Large intestine (tissue), 3 donors: ENCODE measurements at regions not wholly inside any gene's neighbourhood (a gene's known extent, or its start where the extent isn't known, plus 50 kb on each side); places are given as distances from the start of the nearest gene placed in this dataset.

Experiments
- DNase-seq, 2 donors: peaks; one replicate each; pipeline versions ENCODE4 v3.0.0 to v3.0.0-alpha.2; 2013
- H3K27ac ChIP-seq: one replicate; pipeline ENCODE4 v1.5.1; 2013; ENCODE audit warnings: low read length
- H3K27me3 ChIP-seq: 2 replicates; pipeline ENCODE4 v1.6.1; 2013; ENCODE audit warnings: low read length; ENCODE audit not compliant: control insufficient read depth, insufficient read depth
- H3K36me3 ChIP-seq: 2 replicates; pipeline ENCODE4 v1.6.1; 2013; ENCODE audit warnings: low read length; ENCODE audit not compliant: control insufficient read depth, insufficient read depth
- H3K4me1 ChIP-seq: one replicate; pipeline ENCODE4 v1.6.1; 2013; ENCODE audit warnings: low read length; ENCODE audit not compliant: control insufficient read depth, insufficient read depth
- H3K4me3 ChIP-seq: one replicate; pipeline ENCODE4 v1.5.1; 2013; ENCODE audit warnings: low read length
- H3K9me3 ChIP-seq: one replicate; pipeline ENCODE4 v1.6.1; 2013; ENCODE audit warnings: mild to moderate bottlenecking, low read depth, low read length, moderate library complexity; ENCODE audit not compliant: control insufficient read depth
- WGBS: methylation state at CpG from one replicate; pipeline ENCODE4 v1.1.5; 2013; ENCODE audit warnings: low lambda C conversion rate; ENCODE audit not compliant: insufficient coverage; 5-methylcytosine and 5-hydroxymethylcytosine counted together

DNA sequence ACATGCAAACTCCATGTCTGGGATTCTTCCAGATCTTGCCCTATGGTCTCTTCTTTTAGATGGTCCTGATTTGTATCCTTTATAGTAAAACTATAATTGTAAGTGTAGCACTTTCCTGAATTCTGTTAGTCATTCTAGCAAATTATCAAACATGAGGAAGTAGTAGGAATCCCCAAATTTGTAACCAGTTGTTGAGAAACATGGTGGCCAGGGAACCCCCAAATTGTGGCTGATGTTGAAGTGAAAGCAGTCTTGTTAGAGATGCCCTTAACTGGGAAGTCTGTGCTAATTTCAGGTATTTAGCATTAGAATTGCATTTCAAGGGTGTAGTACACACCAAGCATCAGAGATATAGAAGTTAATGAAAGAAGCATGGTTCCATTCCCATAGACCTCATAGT lies 180.4 kb upstream of the STT3B start:
- H3K27ac ChIP-seq, result no peak overlapping the region
- no peaks in the 10 kb centered on the region for H3K36me3 ChIP-seq
- H3K4me3 ChIP-seq, result no peak overlapping the region
- peaks cover 3% of the 10 kb centered on the region for H3K9me3 ChIP-seq
- H3K27me3 ChIP-seq, result no peaks in the 10 kb centered on the region
- no peak for DNase-seq
- H3K4me1 ChIP-seq, result no peaks in the 10 kb centered on the region

DNA sequence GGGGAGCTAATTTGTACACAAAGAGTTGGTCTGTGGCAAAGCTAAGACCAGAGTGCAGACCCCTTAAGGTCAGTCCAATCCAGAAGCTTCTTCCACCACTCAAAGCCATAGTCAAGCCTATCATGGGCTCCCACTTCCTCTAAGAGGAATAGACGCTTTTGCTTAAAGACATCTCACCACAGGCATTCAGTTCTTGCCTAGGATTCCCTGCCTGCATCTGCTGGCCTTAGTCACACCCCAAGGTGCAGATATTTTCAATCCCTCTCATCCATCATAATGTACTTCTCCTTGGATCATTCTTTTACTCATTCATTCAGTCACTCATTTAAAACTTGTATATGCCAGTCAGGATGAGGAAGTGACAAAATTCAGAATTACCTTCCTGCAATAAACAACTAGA lies 179.6 kb upstream of the STT3B start:
- Histone ChIP-seq H3K36me3 (no peaks in the 10 kb centered on the region), H3K4me3 (no peak overlapping the region), H3K9me3 (peaks cover 3% of the 10 kb centered on the region), H3K27ac (no peak overlapping the region), H3K27me3 (no peaks in the 10 kb centered on the region), H3K4me1 (no peaks in the 10 kb centered on the region)
- WGBS, result no CpG with 5 or more reads among the region's 1 CpG
- DNase-seq, result no peak

DNA sequence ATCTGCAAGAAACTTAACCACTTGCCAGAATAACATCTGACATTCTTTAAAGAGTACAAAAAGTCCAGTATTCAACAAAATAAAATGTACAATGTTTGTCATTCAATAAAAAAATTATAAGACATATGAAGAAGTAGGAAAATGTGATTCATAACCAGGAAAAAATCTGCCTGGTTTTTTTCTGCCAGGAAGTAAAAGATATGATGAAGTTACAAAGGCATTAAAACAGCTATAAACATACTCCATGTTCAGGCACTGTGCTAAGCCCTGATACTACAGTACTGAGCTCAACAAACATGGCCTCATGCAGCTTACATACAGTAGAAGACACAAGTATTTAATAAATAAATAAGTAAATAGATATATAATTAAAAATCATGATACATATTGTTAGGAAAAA lies 178.4 kb upstream of the STT3B start:
- H3K27me3 ChIP-seq, result no peaks in the 10 kb centered on the region
- no peak for DNase-seq
- no peaks in the 10 kb centered on the region for H3K4me1 ChIP-seq
- H3K9me3 ChIP-seq, result peaks cover 3% of the 10 kb centered on the region
- no peaks in the 10 kb centered on the region for H3K36me3 ChIP-seq
- H3K27ac ChIP-seq, result no peak overlapping the region
- H3K4me3 ChIP-seq, result no peak overlapping the region

DNA sequence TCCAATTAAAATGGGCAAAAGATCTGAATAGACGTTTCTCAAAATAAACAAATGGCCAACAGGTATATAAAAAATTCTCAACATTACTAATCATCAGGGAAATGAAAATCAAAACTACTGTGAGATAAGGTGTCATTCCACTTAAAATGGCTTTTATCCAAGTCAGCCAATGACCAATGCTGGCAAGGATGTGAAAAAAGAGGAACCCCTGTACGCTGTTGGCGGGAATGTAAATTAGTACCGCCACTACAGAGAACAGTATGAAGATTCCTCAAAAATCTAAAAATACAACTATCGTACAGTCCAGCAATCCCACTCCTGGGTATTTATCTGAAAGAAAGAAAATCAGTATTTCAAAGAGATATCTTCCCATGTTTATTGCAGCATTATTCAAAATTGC lies 176.9 kb upstream of the STT3B start:
- DNase-seq, result no peak
- H3K4me1 ChIP-seq, result no peaks in the 10 kb centered on the region
- no peaks in the 10 kb centered on the region for H3K36me3 ChIP-seq
- H3K9me3 ChIP-seq, result peaks cover 3% of the 10 kb centered on the region
- H3K27ac ChIP-seq, result no peak overlapping the region
- no peak overlapping the region for H3K4me3 ChIP-seq
- H3K27me3 ChIP-seq, result no peaks in the 10 kb centered on the region
- WGBS, result 100% methylated on average over 3 of the region's 5 CpGs

DNA sequence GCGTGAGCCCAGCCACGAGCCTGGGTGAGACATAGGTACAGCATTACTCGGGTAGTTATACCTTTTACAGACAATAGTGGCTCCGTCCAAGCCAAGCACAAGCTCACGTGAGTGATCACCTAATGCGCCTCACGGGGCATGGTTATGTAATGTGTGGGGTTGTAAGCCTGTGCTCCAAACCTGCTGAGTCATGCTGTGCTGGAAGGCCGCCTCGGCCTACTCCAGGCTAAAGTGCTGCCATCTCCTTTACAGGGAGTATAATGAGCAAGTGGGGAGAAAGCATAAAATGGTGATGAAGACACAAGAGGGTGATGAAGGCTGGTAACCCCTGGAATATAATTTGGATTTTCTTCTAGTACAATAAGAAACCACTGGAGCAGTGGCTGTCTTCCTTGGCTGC lies 175.8 kb upstream of the STT3B start:
- Histone ChIP-seq H3K4me1 (no peaks in the 10 kb centered on the region), H3K27ac (no peak overlapping the region), H3K4me3 (no peak overlapping the region), H3K36me3 (no peaks in the 10 kb centered on the region), H3K9me3 (peaks cover 3% of the 10 kb centered on the region), H3K27me3 (no peaks in the 10 kb centered on the region)
- DNase-seq, result peak; percentile 14 to 39
- no CpG with 5 or more reads among the region's 9 CpGs for WGBS

DNA sequence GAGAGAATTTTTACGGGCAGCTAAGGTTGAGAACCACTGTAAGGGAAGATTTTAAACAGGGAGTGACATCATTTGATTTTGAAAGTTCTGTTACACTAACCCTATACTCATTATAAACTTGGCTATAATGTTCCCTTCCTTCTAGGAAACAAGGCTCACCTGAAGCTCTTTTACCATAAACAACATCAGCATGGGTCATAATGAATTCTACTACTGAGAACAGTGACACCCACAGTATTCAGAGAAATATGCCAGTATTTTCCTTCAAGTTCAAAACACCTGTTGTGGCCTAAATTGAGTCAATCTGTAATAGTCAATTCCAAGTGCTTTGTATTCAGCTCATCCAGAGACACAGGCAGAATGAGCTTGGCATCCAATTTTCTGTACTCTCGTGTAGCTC lies 175.3 kb upstream of the STT3B start:
- Histone ChIP-seq H3K27me3 (no peaks in the 10 kb centered on the region), H3K27ac (no peak overlapping the region), H3K4me3 (no peak overlapping the region), H3K4me1 (no peaks in the 10 kb centered on the region), H3K9me3 (peaks cover 3% of the 10 kb centered on the region), H3K36me3 (no peaks in the 10 kb centered on the region)
- no CpG with 5 or more reads among the region's 2 CpGs for WGBS
- DNase-seq, result no peak

DNA sequence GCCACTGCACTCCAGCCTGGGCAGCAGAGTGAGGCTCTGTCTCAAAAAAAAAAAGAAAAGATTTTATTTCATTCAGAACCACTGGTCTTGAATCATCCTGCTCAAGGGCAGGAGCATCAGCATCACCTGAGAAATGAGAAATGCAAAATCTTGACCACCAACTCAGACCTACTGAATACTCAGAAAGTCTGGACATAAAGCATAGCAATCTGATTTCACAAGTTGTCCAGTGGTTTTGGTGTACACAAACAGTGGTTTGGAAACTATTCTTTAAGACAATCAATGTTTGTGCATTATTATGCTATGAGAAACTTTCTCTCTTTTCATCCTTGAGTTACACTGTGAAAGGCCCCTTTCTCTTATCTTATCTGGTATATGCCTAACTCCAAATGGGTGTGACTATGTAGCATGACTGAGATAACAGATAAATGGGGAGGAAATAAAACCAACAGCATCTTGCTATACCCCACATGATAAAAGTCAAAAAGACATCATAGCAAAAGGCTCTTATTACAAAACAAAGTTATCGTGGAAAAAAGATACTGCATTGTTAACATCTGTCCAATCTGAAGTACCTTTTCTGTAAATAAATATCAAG lies 174.2 kb upstream of the STT3B start:
- H3K27me3 ChIP-seq, result no peaks in the 10 kb centered on the region
- no CpG with 5 or more reads among the region's 1 CpG for WGBS
- no peak overlapping the region for H3K4me3 ChIP-seq
- no peak overlapping the region for H3K27ac ChIP-seq
- H3K36me3 ChIP-seq, result no peaks in the 10 kb centered on the region
- no peaks in the 10 kb centered on the region for H3K4me1 ChIP-seq
- DNase-seq, result no peak
- H3K9me3 ChIP-seq, result peaks cover 3% of the 10 kb centered on the region

DNA sequence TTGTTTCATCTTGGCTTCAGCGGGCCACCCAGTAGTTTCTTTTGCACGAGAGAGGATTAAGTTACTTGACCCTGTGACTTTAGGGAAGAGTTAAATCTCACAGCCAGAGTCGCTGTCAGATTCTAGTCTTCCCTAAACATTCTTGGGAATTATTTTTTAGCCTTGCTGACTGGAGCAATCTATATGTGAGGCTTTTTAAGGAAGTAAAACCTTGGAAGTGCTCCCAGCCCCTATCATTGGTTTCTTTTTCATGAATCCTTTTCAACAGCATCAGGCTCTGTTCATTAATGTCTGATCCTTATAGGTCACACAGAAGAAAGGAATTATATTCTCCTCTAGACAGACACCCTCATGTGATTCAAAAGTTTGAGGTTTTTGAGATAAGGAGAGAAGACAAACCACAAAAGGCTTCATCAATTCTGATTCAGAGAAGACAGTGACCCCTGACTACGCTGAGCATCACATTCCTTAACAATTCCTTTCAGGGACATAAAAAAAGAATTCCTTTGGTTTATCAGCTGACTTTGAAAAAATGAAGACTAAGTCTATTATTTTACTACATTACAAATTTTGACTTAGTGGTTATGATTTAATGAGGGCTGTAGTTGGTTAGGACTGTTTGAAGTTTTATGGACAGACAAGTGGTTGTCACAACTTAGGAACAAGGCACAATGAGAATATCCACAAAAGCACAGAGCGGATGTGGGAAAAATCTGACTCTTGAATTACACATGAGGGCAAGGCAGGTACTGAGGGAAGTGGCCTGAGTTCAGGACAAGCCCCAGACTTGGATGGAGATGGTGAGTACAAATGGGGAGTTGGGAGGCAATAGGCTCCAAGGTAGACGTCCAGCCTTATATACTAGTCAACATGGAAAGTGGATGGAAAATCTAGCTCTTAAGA lies 171.1 kb upstream of the STT3B start:
- Histone ChIP-seq H3K36me3 (no peaks in the 10 kb centered on the region), H3K27ac (no peak overlapping the region), H3K27me3 (no peaks in the 10 kb centered on the region), H3K4me1 (no peaks in the 10 kb centered on the region), H3K9me3 (peaks cover 3% of the 10 kb centered on the region), H3K4me3 (no peak overlapping the region)
- DNase-seq, result no peak
- WGBS, result 100% methylated on average over 1 of the region's 6 CpGs

DNA sequence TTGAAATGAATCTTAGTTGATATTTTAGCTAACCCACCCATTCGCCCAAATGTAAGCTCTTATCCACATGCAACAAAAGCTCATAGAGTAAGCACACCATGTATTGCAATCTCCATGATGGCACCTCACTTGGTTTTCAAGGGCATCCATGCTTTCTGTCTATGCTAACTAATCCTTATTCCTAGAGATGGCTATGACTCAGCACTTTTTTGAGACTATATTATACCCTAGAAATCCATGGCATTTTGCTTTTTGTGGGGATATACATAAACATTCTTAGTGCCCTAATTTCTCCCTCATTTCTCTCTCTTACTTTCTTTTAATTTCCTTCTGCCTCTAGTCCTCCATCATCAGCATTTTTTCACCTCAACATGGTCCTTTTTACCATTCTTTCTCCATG lies 168.5 kb upstream of the STT3B start:
- WGBS, result 100% methylated on average over 1 of the region's 1 CpG
- no peak for DNase-seq
- no peaks in the 10 kb centered on the region for H3K9me3 ChIP-seq
- no peak overlapping the region for H3K4me3 ChIP-seq
- no peaks in the 10 kb centered on the region for H3K27me3 ChIP-seq
- H3K36me3 ChIP-seq, result no peaks in the 10 kb centered on the region
- H3K4me1 ChIP-seq, result no peaks in the 10 kb centered on the region
- H3K27ac ChIP-seq, result no peak overlapping the region

DNA sequence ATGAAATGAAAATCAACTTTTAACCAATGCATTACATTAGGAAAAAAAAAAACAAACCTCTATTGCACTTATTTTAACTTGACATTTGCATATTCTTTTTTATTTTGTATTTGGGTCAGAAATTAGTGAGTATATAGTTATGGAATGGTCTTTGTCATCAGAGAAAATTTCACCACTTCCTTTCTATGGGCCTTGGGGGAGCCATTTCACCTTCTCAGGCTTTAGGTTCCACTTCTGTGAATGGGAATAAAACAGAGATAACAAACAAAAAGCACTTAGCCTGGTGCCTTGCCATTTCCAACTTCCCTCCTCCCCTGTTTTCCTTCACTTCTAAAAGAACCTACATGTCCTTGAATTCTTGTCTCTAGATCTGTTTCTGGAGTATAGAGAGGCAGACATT lies 168.0 kb upstream of the STT3B start:
- Histone ChIP-seq H3K4me1 (no peaks in the 10 kb centered on the region), H3K9me3 (no peaks in the 10 kb centered on the region), H3K27ac (no peak overlapping the region), H3K4me3 (no peak overlapping the region), H3K36me3 (no peaks in the 10 kb centered on the region), H3K27me3 (no peaks in the 10 kb centered on the region)
- DNase-seq, result no peak

DNA sequence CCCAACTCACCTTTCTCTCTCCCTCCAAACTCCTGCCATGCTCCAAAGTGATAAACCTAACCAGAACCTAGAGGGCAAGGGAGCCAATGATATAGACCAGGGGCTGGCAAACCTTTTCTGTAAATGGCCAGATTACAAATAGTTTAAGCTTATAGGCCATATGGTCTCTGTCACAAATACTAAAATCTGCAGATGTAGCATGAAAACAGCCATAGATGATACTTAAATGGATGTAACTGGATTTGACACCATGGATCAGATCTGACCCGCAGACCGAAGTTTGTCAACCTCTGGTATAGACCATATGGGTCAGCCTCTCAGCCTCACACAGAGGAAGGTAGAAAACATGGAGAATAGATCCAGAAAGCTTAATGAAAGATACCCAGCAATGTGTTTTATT lies 165.2 kb upstream of the STT3B start:
- DNase-seq, result no peak
- Histone ChIP-seq H3K4me3 (no peak overlapping the region), H3K27ac (no peak overlapping the region), H3K9me3 (no peaks in the 10 kb centered on the region), H3K36me3 (no peaks in the 10 kb centered on the region), H3K4me1 (no peaks in the 10 kb centered on the region), H3K27me3 (no peaks in the 10 kb centered on the region)
- WGBS, result no CpG with 5 or more reads among the region's 2 CpGs
